NCI-H524 treated with DMSO at 0.1 percent for 48 hours (cell line): ENCODE measurements at regions not wholly inside any gene's neighbourhood (a gene's known extent, or its start where the extent isn't known, plus 50 kb on each side); places are given as distances from the start of the nearest gene placed in this dataset.

Experiments used
- DNase-seq: peaks from one replicate; lab custom pipeline; 2025; lab: John Stamatoyannopoulos, UW

DNA sequence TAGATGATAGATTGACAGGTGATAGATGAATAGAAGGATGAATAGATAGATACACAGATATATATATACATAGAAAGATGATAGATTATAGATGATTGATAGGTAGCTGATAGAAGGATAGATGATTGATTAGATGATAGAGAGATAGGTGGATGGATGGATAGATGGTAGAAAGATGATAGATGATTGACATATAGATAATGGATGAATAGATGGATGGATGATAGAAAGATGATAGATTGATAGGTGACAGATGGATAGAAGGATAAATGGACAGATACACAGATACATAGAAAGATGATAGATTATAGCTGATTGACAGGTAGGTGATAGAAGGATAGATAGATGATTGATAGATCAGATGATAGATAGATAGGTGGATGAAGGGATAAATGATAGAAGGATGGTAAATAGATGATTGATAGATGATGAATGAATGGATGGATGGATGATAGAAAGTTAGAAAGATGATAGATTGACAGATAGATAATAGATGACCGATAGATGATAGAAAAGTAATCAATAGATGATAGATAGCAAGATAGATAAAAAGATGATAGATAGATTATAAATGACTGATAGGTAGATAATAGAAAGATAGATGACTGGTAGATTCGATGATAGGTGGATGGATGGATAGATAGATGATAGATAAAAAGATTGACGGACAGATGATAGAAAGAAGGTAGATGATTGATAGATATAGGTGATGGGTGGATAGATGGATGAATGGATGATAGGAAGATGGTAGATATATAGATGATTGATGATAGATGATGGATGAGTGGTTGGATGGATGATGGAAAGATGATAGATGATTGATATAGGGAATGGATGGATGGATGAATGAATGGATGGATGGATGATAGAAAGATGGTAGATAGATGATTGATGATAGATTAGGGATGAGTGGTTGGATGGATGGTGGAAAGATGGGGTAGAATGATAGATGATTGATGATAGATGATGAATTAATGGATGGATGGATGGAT is 80.4 kb downstream of the MICALL2 start:
- no peak for DNase-seq

DNA sequence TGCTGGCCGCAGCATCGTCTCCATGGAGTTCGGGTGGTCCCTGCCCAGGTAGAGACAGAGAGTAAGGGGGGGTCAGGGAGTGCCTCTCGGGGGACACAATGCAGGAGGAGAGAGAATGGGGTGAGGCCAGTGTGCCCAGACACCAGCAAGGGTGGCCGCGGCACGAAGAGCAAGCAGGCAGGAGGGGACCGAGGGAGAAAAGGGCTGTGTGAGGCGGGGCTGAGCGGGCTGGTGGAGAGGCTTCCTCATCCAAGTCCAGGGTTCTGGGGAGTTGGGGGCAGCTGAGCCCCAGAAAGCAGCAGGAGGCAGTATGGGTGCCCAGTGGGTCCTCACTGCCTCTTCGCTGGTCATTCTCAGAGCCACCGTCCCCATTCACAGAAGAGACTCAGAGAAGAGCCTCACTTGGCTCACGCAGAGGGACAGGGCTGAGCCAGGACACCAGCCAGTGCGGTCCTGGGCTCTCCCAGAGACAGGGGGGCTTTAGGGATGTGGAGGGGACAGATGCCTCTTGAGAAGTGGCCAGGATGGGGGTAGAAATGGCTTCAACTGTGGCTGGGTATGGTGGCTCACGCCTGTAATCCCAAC is 78.9 kb downstream of the MICALL2 start:
- DNase-seq, result no peak

DNA sequence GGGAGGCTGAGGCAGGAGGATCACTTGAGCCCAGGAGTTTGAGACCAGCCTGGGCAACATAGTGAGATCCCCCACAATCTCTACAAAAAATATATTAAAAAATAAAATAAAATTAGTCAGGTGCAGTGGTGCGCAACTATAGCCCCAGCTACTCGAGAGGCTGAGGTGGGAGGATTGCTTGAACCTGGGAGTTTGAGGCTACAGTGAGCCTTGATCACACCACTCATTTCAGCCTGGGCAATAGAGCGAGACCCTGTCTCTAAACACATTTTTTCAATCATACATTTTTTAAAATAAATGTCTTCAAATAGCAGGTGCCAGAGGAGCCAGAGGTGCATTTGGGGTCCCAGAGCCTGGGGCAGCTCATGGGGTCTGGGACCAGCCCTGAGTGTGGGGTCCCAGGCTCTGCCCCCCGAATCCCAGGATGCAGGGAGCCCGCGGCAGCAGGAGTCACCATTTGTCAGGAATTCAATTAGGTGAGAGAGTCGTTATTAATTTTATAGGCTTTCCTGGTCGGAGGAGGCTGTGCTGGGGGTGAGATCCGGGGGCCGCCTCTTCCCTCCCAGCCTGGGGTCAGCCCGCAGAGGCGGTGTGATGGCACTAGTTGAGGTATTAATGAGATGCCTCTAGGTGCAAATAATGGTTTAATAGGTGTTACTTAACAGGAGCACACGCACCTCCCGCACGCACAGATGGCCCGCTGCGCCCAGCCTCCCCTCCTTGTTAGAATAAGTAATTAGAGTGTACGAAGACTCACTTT is 78.3 kb downstream of the MICALL2 start:
- DNase-seq, result no peak

DNA sequence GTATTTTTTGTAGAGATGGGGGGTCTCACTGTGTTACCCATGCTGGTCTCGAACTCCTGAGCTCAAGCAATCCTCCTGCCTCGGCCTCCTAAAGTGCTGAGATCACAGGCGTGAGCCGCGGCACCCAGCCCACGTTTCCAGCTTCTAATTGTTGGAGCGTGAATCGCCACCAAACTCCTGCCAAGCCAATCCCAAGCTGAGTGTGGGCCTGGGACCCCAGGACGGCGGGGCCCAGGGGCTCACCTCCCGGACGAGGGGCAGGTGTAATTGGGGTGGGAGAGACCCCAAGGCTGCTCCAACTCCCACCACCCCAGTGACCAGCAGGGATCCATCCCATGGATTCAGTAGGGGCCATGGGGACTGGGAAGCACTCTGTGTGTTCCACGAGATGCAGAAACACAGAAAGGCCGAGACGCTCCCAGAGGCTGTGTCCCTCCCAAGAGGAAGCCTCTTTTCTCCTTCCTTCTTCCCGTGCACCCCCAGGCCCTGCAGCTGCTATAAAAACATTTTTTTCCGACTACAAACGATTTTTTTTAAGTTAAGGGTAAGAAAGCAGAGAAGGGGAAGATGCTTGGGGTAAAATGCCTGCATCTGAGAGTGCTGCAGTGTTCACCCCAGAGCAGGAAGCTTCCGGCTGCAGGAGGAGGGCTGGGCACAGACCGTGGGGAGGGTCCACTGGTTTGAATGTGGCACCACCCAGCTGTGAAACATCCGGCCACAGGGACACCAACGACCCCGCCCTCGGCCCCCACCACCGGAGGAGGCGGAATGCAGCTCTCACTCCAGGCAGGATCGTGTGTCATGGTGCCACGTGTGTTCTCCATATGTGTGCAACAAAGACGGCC is 76.5 kb downstream of the MICALL2 start:
- no peak for DNase-seq

DNA sequence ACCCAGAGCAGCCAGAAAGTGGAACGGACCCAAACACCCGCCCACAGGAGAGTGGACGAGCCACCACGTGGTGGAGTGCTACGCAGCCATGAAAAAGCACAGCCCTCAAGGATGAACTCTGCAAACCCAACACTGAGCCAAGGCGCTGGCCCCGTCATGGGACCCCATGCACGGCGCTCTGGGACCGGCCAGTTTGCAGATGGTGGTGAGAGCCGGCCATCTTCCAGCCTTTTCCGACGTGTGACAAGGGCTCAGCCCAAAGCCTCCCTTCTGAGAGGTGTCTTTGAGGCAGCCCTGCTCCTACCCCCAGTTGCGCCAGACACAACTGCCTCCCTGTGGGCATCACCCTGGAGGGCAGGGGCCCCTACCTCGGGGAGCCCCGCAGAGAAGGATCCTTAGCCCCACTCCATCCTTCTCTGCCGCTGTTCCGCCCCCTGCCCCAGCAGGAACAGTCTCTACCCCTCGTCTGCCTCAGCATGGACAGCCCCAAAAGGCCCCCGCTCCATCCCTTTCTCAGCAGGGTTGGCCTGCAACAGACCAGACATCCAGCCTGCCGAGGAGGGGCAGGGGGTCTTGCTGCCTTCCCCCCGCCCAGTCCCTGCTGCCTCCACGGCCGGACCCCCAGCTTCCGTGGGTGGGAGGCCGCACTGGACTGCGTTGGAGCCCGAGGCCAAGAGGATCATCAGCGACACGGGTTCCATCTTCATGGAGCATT is 75.7 kb downstream of the MICALL2 start:
- DNase-seq, result no peak

DNA sequence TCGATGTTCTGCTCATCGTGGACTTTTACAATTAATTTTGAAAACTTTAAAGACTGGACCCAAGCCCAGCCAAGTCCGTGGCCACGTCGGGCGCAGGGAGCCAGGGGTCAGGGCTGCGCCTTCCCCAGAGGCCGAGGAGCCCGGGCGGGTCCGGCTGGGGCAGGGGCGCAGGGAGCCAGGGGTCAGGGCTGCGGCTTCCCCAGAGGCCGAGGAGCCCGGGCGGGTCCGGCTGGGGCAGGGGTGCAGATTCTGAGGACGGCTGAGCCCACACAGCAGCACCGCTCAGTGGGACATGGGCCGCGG is 75.2 kb downstream of the MICALL2 start:
- DNase-seq, result no peak
